PFSK-1 (cell line): ENCODE measurements at regions not wholly inside any gene's neighbourhood (a gene's known extent, or its start where the extent isn't known, plus 50 kb on each side); places are given as distances from the start of the nearest gene placed in this dataset.

ENCODE experiments used
- FOXP2 ChIP-seq: optimal IDR thresholded peaks from 2 replicates; pipeline ENCODE3; 2011; ENCODE audit warnings: borderline replicate concordance, control low read depth, inconsistent platforms; ENCODE audit not compliant: insufficient read depth; ENCODE audit errors: extremely low read length, extremely low read depth
- POLR2AphosphoS5 ChIP-seq: IDR thresholded peaks from 2 replicates; pipeline ENCODE4 v1.6.1; 2012; ENCODE audit warnings: low read depth, mild to moderate bottlenecking, control low read depth, low read length, moderate library complexity
- SIN3A ChIP-seq: IDR thresholded peaks from 2 replicates; pipeline ENCODE4 v1.6.1; 2012; ENCODE audit warnings: mild to moderate bottlenecking, low read length, moderate library complexity, borderline replicate concordance; ENCODE audit not compliant: insufficient read depth
- TAF1 ChIP-seq: IDR thresholded peaks from 2 replicates; pipeline ENCODE4 v1.6.1; 2012; ENCODE audit warnings: low read length, control low read depth, borderline replicate concordance; ENCODE audit not compliant: insufficient read depth
- TF ChIP-seq, protein P1 (sequence below), 2 experiments: IDR thresholded peaks; 2 replicates each; pipeline versions ENCODE4 v1.6.1 to v1.8.0; 2011 to 2012; ENCODE audit warnings: low read depth in 2 of 2, low read length in 2 of 2, control low read depth in 1 of 2, inconsistent platforms in 1 of 2, mild to moderate bottlenecking in 1 of 2, moderate library complexity in 1 of 2; ENCODE audit not compliant: insufficient read depth in 1 of 2

DNA sequence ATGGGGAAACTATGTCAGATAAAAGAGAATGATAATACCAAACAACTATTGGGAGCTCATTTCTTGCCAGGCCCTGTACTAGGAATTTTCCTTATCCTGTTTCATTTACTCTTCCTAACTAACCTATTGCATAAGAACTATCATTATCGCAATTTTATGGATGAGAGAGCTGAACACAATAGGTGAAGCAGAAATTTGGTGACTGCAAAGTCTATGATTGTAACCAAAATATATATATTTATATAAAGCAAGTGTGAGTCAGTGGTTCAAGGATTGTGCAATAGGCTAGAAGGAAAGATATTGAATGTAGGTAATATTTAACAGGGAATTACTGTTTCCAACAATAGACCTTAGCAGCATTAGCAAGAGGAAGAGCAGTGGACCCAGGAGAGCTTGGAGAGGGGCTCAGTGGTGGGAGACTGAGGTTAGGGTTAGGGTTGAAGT, 181.1 kb upstream of the TENT5A start:
- TF ChIP-seq POLR2AphosphoS5 (no peak), TAF1 (no peak), SIN3A (no peak), FOXP2 (no peak)
- TF ChIP-seq, protein P1, sequence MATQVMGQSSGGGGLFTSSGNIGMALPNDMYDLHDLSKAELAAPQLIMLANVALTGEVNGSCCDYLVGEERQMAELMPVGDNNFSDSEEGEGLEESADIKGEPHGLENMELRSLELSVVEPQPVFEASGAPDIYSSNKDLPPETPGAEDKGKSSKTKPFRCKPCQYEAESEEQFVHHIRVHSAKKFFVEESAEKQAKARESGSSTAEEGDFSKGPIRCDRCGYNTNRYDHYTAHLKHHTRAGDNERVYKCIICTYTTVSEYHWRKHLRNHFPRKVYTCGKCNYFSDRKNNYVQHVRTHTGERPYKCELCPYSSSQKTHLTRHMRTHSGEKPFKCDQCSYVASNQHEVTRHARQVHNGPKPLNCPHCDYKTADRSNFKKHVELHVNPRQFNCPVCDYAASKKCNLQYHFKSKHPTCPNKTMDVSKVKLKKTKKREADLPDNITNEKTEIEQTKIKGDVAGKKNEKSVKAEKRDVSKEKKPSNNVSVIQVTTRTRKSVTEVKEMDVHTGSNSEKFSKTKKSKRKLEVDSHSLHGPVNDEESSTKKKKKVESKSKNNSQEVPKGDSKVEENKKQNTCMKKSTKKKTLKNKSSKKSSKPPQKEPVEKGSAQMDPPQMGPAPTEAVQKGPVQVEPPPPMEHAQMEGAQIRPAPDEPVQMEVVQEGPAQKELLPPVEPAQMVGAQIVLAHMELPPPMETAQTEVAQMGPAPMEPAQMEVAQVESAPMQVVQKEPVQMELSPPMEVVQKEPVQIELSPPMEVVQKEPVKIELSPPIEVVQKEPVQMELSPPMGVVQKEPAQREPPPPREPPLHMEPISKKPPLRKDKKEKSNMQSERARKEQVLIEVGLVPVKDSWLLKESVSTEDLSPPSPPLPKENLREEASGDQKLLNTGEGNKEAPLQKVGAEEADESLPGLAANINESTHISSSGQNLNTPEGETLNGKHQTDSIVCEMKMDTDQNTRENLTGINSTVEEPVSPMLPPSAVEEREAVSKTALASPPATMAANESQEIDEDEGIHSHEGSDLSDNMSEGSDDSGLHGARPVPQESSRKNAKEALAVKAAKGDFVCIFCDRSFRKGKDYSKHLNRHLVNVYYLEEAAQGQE (IDR thresholded peaks at IDR 0.05; ENCODE audit: insufficient read depth in 1 of 2, low read depth in 2 of 2, low read length in 2 of 2) = no peak

DNA sequence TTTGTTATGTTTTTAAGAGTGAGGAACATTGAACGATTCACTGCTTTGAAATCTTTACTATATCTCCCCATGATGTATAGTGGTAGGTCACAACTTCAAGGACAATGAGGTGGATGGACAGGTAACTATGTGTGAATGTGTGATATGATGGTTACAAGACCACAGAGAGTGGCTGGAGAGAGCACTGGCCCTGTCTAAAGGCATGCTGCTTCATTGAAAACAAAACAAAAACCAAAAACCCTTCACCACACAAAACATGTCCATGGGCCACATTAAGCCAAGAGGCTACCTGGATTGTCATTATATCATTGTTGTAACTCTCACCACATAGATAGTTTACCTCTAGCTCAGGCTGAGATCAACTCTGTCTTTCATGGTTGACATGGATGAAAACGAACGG, 180.6 kb upstream of the TENT5A start:
- TF ChIP-seq, protein P1 (IDR thresholded peaks at IDR 0.05; ENCODE audit: insufficient read depth in 1 of 2, low read depth in 2 of 2, low read length in 2 of 2) = no peak
- TF ChIP-seq SIN3A (no peak), FOXP2 (no peak), TAF1 (no peak), POLR2AphosphoS5 (no peak)

DNA sequence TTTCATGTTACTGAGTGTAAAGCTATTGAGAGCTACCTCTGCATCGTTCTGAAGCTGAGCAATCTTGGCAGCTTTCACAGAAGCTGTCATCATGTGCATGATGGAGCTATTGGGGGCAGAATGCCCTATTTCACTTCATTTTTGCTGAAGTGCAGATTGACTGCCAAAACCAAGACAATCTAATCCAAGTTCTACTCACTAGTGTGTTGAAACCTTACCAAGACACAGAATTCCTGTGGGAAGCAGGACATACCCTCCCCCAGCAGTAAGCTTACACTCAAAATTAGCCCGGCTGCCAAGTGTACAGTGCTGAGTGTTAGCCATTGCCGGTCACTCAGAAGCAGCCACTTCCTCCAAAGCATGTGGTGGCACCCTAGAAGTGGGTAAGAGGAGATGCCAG, 177.3 kb upstream of the TENT5A start:
- TF ChIP-seq SIN3A (no peak), TAF1 (no peak), POLR2AphosphoS5 (no peak), FOXP2 (no peak)
- TF ChIP-seq, protein P1 (IDR thresholded peaks at IDR 0.05; ENCODE audit: insufficient read depth in 1 of 2, low read depth in 2 of 2, low read length in 2 of 2) = no peak

DNA sequence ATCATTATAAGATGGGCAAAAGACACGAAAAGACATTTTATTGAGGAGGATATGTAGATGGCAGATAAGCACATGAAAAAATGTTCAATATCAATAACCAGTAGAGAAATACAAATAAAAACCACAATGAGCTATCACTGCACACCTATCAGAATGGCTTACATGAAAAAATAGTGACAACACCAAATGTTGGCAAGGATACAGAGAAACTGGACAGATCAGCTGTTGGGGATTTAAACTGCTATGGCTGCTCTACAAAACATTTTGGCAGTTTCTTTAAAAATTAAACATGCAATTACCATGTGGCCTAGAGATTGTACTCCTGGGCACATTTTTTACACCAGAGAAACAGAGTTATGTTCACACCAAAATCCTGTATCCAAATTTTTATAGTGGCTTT, 172.7 kb upstream of the TENT5A start:
- TF ChIP-seq POLR2AphosphoS5 (no peak), FOXP2 (no peak)

DNA sequence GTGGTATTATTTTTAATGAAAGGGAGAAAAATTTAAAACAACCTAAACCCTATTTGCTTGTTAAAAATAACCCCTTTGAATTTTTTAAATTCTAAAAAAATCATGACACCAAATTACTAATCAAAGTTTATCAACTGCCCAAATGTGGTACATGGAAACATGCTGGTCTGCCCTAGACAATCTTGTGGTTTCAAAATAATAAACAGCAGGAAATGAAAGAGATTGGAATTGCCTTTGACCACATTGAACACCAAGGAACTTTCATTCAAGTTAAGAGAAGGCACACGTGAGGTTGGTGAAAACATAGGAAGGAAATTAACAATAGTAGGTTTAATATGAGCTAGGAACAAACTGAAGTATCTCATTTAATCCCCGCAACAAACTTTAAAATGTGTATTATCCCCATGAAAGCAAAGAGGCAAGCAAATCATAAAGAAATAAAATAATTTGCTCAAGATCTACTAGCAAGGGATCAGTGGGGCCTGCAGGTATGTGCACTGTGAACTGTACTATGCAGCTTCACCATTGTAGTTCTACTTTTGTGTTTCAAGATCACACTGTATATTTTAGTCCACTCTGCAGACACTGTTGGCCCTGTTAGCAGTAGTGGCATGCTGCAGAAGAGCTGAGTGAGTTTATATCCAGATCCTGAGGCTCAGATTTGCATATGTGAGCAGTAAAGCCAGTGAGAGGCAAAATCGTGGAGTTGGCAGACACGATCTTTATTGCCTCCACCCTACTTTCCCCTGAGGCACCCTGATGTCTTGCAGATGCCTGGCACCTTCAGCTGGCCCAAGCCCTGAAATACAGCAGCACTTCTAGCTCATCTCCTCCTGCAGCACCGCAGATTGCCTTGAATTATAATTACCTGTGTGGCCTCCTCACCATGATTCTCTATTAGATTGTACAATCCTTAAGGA, 157.8 kb upstream of the TENT5A start:
- no peak for TF ChIP-seq POLR2AphosphoS5
- TF ChIP-seq, protein P1 (IDR thresholded peaks at IDR 0.05; ENCODE audit: insufficient read depth in 1 of 2, low read depth in 2 of 2, low read length in 2 of 2) = no peak
- TF ChIP-seq SIN3A = no peak
- no peak for TF ChIP-seq TAF1
- no peak for TF ChIP-seq FOXP2
